ENCODE measurements at regions not wholly inside any gene's neighbourhood (a gene's known extent, or its start where the extent isn't known, plus 50 kb on each side); places are given as distances from the start of the nearest gene placed in this dataset.
"Not testable (repeated sequence)": the region's sequence is repeated elsewhere in the genome, so short reads cannot be mapped to it uniquely, and the experiment has no call there.

DNA sequence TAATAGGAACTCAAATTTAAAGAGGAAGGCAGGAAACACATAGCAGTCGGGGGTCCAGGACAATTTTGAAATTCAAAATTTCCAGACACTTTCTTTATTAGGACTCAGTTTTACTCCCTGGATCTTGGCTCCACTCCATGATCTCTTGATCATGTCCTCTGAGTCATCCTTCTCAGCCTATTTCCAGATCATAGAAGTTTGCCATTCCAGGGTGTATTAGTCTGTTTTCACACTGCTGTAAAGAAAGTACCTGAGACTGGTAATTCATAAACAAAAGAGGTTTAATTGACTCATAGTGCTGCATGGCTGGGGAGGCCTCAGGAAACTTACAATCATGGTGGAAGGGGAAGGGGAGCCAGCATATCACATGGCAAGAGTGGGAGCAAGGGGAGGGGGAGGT lies 564.7 kb upstream of the ACTRT1 start:
- no peak for DNase-seq (ENCODE audit: low spot score)

- DNase-seq (ENCODE audit: low spot score) = not testable (repeated sequence)
These were observed 554.6 kb upstream of the ACTRT1 start for GRCh38 chrX:128606817-128607216.

DNA sequence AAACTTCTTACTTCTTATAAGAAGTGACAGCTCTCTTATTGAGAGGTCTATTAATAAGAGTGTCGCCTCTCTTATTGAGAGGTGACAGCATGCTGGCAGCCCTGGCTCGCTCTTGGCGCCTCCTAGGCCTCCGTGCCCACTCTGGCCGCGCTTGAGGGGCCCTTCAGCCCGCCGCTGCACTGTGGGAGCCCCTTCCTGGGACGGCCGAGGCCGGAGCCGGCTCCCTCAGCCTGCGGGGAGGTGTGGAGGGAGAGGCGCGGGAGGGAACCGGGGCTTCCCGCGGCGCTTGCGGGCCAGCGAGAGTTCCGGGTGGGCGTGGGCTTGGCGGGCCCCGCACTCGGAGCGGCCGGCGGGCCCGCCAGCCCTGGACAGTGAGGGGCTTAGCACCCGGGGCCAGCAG lies 554.2 kb upstream of the ACTRT1 start:
- DNase-seq (ENCODE audit: low spot score) = not testable (repeated sequence)

- DNase-seq (ENCODE audit: low spot score) = no peak
These were observed 549.5 kb upstream of the ACTRT1 start for GRCh38 chrX:128601706-128602105.

DNA sequence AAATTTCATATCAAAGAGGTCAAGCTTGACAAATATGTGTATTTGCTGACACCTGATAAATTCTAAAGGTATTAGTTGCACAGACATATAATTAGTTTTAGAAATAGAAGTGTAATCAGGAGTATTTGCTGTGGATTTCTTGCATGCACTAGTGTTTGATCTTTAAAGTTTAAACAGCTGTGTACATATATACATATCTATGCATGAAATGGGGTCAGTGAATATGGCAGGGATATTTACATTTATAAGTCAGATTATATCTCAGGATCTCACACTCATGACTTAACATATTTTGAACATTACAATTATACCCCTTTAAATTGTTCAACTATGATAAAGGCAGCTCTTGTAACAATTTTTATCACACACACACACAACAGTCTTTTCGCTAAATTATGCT lies 547.4 kb upstream of the ACTRT1 start:
- DNase-seq (ENCODE audit: low spot score) = no peak

- DNase-seq (ENCODE audit: low spot score) = no peak
These were observed 529.8 kb upstream of the ACTRT1 start for GRCh38 chrX:128582036-128582435.

DNA sequence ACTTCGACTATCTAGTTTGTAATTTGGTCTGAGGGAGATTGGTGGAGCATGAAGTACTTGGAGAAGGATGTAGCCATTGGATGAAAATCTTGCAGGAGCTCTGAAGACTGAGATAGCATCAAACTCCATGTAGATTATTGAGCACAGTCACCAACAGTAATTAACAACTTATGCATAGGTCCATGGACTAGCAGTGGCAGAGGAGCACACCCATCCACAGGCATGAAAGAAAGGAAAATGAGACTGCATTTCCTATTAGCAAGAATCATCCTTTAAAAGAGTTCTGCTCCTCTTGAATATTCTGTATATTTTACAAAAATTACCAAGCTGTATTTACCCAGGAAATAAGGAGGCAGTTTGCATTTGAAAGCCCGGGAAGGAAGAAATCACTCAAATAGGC lies 529.4 kb upstream of the ACTRT1 start:
- no peak for DNase-seq (ENCODE audit: low spot score)

DNA sequence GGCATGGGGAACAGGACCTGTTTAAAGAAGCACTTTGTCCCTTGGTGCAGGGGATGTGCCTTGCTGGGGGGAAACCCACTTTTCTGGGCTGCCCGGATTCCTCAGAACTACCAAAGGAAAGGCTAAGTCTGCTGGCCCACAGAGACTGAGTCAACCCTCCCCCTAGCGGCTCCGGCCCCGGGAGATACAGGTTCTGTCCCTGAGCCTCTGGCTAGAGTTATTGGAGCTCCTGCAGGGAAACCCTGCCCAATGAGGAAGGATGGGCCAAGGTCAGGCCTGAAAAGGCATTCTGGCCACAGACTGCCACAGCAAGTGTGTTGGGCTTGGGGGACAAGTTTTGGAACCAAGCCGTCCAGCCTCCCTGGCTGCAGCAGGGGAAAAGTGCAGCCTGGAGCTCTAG lies 490.9 kb upstream of the ACTRT1 start:
- DNase-seq (ENCODE audit: low spot score) = no peak

DNA sequence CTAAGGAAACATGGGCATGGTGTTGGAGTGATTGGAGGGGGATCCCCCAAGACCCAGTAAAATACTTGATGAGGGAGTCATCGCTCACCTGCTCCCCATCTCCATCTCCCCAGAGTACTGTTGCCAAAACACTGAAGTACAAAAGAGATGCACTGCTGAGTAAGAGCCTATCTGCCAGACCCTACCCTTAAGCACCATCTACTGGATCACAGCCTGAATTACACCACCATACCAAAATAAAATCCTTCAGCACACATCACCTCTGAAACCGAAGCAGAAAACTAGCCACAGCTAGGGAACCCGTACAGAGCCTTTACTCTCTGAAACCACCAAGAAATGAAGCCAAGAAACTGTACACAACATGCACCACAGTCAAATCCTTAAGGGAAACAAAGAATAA lies 466.3 kb upstream of the ACTRT1 start:
- peak; percentile 33 for DNase-seq (ENCODE audit: low spot score)

GRCh38 chrX:128517691-128518090 lies 465.5 kb upstream of the ACTRT1 start:
- no peak for DNase-seq (ENCODE audit: low spot score)

GRCh38 chrX:128504496-128504895 lies 452.3 kb upstream of the ACTRT1 start:
- DNase-seq (ENCODE audit: low spot score) = no peak

GRCh38 chrX:128464116-128464515 lies 411.9 kb upstream of the ACTRT1 start:
- DNase-seq (ENCODE audit: low spot score) = no peak

- peak; percentile 5 for DNase-seq (ENCODE audit: low spot score)
These were observed 408.6 kb upstream of the ACTRT1 start for GRCh38 chrX:128460835-128461234.

GRCh38 chrX:128458888-128459287 lies 406.7 kb upstream of the ACTRT1 start:
- DNase-seq (ENCODE audit: low spot score) = no peak

- DNase-seq (ENCODE audit: low spot score) = no peak
These were observed 405.5 kb upstream of the ACTRT1 start for GRCh38 chrX:128457674-128458073.

- DNase-seq (ENCODE audit: low spot score) = no peak
These were observed 387.0 kb upstream of the ACTRT1 start for GRCh38 chrX:128439159-128439558.

- DNase-seq (ENCODE audit: low spot score) = no peak
These were observed 385.9 kb upstream of the ACTRT1 start for GRCh38 chrX:128438082-128438481.

- DNase-seq (ENCODE audit: low spot score) = no peak
These were observed 384.3 kb upstream of the ACTRT1 start for GRCh38 chrX:128436397-128437103.

DNA sequence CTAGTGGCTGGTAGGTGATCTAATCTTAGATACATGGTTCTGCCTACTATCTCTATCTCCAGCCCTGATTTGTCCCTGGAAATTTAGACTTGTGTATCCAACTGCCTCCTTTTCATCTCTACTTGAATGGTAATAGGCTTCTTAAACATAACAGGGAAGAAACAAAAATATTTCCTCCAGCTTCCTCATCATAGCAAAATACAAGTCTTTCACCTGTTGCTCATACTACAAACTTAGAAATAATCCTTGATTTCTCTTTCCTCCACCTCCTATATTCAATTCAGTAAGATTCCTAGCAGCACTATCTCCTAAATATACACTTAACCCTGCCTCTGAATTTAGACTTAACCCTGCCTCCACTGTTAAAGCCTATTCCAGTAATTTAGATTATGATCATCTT lies 373.3 kb upstream of the ACTRT1 start:
- no peak for DNase-seq (ENCODE audit: low spot score)

DNA sequence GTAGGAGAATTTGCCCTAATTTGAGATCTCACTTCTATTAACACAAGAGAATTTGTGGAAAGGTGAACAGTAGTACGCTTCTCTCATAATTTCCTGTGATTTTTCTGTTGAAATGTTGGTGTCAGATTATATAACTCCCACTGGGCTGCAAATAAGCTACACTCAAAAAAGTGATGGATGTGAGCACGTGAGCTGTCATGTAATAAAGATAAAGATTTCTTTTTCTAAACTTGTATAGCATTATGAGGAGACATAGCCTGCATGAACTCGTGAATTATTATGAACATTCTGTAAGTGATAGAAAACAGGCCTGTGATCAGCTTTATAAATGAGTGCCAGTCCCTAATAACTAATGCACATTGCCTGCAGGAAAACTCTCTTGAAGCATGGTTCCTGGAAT lies 356.6 kb upstream of the ACTRT1 start:
- DNase-seq (ENCODE audit: low spot score) = no peak

GRCh38 chrX:128396601-128397000 lies 344.4 kb upstream of the ACTRT1 start:
- DNase-seq (ENCODE audit: low spot score) = no peak

DNA sequence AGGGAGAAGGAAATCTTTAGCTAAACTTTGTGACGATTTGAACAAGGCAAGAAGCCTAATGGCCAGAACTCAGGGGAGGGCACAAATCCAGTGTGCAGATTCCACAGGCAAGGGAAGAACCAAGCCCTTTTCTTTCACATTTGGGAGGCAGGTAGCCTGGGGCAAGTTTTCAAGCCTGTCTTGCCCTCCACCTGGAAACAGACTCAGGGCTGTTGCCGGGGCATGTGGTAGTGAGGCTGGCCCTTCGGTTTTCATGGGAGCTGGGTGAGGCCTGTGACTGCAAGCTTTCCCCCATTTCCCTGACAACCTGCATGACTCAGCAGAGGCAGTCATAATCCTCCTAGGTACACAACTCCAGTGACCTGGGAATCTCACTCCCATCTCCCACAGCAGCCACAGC lies 331.6 kb upstream of the ACTRT1 start:
- DNase-seq (ENCODE audit: low spot score) = not testable (repeated sequence)

DNA sequence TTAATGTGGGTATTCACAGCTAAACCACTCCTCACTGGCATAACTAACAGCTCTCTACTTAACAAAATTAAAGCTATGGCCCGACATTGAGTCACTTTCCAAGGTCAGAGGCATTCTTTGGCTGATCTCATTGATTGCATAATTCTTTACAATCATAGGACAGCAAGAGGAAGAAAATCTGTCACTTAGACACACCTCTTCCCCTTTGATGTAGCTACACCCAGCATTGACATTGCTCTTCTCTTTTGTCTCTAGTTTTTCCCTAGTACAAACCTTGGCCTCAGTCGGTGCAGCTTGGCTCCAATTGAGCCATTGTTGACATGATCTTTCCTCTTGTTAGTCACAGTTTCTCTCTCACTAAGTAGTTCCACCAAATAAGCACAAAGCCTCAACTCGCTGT lies 313.3 kb upstream of the ACTRT1 start:
- no peak for DNase-seq (ENCODE audit: low spot score)

DNA sequence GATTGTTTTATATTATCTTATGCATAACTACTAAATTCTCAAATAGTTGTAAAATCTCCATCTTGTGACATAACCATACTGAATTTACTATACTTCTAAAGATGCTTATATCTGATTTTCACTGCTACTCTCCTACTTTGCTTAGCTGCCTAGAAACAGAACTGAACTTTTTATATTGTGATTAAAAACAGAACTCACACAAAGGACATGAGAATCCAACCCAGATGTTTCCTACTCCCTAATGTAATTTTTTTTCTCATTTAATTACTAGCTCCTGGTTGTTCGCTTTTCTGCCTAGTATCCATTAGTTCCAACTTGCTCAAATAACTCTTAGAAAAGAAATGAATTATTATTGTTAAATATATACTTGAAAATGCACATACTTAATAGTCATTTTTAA lies 283.5 kb upstream of the ACTRT1 start:
- DNase-seq (ENCODE audit: low spot score) = no peak

- no peak for DNase-seq (ENCODE audit: low spot score)
These were observed 282.6 kb upstream of the ACTRT1 start for GRCh38 chrX:128334821-128335220.

All from D341Med (cell line).